D341Med (cell line): ENCODE measurements at regions not wholly inside any gene's neighbourhood (a gene's known extent, or its start where the extent isn't known, plus 50 kb on each side); places are given as distances from the start of the nearest gene placed in this dataset.

ENCODE experiments used
- DNase-seq: peaks from one replicate; pipeline ENCODE4 v3.0.0; 2012; ENCODE audit warnings: low spot score

- no peak for DNase-seq
Observed at GRCh38 chr2:42854207-42854818, 61.9 kb upstream of the HAAO start.

- no peak for DNase-seq
Observed at GRCh38 chr2:42853549-42854206, 61.3 kb upstream of the HAAO start.

- DNase-seq = no peak
Observed at GRCh38 chr2:42852798-42853197, 60.4 kb upstream of the HAAO start.

GRCh38 chr2:42851740-42852250 lies 59.4 kb upstream of the HAAO start:
- no peak for DNase-seq

- DNase-seq = no peak
Observed at GRCh38 chr2:42851186-42851585, 58.8 kb upstream of the HAAO start.

- no peak for DNase-seq
Observed at GRCh38 chr2:42850016-42850805, 57.8 kb upstream of the HAAO start.

GRCh38 chr2:42849311-42849710 lies 56.9 kb upstream of the HAAO start:
- DNase-seq = no peak

- DNase-seq = no peak
Observed at GRCh38 chr2:42848726-42849290, 56.4 kb upstream of the HAAO start.

GRCh38 chr2:42848265-42848664 lies 55.9 kb upstream of the HAAO start:
- no peak for DNase-seq

- DNase-seq = no peak
Observed at GRCh38 chr2:42847596-42848151, 55.3 kb upstream of the HAAO start.

GRCh38 chr2:42846932-42847595 lies 54.7 kb upstream of the HAAO start:
- no peak for DNase-seq

- no peak for DNase-seq
Observed at GRCh38 chr2:42846026-42846425, 53.6 kb upstream of the HAAO start.

- DNase-seq = no peak
Observed at GRCh38 chr2:42844901-42845821, 52.8 kb upstream of the HAAO start.

- no peak for DNase-seq
Observed at GRCh38 chr2:42844366-42844765, 52.0 kb upstream of the HAAO start.

- no peak for DNase-seq
Observed at GRCh38 chr2:42843611-42844010, 51.2 kb upstream of the HAAO start.

GRCh38 chr2:42843131-42843530 lies 50.7 kb upstream of the HAAO start:
- no peak for DNase-seq

GRCh38 chr2:42842466-42842865 lies 50.1 kb upstream of the HAAO start:
- DNase-seq = no peak
